GM13977 (cell line): ENCODE measurements at regions not wholly inside any gene's neighbourhood (a gene's known extent, or its start where the extent isn't known, plus 50 kb on each side); places are given as distances from the start of the nearest gene placed in this dataset.

Source experiments
- DNase-seq: peaks from one replicate; pipeline ENCODE4 v3.0.0; 2012; ENCODE audit warnings: low spot score
- in situ Hi-C: fragments of 300-500 bp; cut with MboI; formaldehyde crosslinking; loops from one replicate; pipeline ENCODE4 v1.12.0; 2022; ENCODE audit warnings: low sequenced_read_pairs, low pct_unique_long_range_greater_than_20kb, mixed read lengths, inconsistent platforms; ENCODE audit not compliant: unreplicated experiment
- TF ChIP-seq, protein P1 (sequence below): IDR thresholded peaks from 2 replicates; pipeline ENCODE4 v1.5.1; 2012; ENCODE audit warnings: mild to moderate bottlenecking, control low read depth; ENCODE audit not compliant: insufficient read depth; ENCODE audit errors: extremely low read depth, missing control alignments

DNA sequence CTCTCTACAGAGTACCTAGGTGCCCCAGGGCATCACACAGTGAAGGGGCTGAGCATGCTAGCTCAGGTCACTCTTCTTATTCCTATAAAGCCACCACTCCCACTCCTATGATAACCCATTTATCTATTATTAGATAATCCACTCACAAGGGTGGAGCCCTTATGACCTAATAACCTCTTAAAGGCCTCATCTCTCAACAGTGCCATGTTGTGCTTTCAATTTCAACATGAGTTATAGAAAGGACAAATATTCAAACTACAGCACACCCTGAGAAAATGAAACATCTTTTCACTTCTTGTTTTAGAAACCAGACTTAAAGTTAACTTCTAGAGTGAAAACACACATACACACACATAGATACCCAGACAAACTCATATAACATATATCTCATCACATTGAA, 1494.9 kb upstream of the MIR17HG start:
- peak; percentile 6 for DNase-seq
- TF ChIP-seq, protein P1, sequence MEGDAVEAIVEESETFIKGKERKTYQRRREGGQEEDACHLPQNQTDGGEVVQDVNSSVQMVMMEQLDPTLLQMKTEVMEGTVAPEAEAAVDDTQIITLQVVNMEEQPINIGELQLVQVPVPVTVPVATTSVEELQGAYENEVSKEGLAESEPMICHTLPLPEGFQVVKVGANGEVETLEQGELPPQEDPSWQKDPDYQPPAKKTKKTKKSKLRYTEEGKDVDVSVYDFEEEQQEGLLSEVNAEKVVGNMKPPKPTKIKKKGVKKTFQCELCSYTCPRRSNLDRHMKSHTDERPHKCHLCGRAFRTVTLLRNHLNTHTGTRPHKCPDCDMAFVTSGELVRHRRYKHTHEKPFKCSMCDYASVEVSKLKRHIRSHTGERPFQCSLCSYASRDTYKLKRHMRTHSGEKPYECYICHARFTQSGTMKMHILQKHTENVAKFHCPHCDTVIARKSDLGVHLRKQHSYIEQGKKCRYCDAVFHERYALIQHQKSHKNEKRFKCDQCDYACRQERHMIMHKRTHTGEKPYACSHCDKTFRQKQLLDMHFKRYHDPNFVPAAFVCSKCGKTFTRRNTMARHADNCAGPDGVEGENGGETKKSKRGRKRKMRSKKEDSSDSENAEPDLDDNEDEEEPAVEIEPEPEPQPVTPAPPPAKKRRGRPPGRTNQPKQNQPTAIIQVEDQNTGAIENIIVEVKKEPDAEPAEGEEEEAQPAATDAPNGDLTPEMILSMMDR, result no peak
- in situ Hi-C loops, result no loop called here

DNA sequence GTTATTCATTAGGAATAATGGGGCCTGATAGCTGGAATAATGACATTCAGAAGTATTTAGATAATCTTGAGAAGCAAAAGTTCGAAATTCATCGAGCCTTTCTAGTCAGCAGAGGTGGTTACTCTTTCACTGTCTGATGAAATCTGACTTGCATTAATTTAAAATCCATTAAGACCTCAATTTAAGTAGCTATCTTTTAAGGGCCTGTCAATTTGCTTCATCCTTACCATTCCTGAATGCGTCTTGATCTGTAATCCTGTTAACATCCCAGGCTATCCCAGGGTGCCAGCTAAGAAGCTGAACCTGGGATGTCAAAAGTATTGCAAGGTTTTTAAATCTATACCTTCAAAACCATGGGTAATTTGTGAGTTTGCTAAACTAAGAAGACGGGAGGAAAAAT, 1491.0 kb upstream of the MIR17HG start:
- TF ChIP-seq, protein P1, result no peak
- DNase-seq, result no peak
- in situ Hi-C loops, result no loop called here

DNA sequence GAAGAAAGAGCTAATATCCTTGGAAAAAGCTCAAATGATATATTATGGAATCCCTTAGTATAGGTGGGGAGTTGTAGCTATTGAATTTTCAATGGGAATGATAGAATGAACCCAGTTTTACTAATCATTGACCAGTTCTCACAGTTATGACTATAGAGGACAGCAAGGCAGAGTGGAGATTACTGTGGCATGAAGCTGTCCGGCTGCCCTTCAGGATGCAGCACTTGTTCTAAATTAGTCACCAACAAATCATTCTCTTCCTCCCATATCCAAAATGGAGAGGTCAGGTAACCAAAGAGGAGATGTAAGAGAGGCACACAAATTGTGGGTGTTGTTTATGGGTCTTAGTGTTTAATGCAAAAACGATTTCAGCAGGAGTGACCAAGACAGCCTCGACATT, 1490.0 kb upstream of the MIR17HG start:
- no peak for DNase-seq
- in situ Hi-C loops, result no loop called here
- TF ChIP-seq, protein P1, result no peak

DNA sequence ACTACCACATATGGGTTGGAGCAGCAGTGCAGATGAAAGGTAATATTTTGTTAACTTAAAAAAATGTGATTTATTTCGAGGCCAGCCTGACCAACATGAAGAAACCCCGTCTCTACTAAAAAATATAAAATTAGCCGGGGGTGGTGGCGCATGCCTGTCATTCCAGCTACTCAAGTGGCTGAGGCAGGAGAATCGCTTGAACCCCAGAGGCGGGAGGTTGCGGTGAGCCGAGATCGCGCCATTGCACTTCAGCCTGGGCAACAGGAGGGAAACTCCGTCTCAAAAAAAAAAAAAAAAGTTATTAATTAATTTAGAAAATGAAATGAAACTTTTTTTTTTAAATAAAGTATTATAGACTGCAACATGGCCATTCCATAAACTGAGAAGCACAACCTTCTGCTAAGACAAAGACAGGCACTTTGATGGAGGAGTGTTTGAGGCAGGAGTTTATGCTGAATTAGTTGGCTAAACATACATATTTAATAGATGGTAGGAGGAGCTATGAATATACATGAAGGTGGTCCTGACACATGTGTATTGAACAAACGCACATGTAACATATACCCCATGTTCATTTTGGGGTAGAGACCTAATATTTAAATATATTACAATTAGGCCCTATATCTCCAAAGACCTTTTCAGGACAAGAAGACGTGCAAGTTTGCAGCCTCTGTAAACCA, 1485.3 kb upstream of the MIR17HG start:
- DNase-seq, result no peak
- in situ Hi-C loops, result no loop called here
- TF ChIP-seq, protein P1, result no peak

DNA sequence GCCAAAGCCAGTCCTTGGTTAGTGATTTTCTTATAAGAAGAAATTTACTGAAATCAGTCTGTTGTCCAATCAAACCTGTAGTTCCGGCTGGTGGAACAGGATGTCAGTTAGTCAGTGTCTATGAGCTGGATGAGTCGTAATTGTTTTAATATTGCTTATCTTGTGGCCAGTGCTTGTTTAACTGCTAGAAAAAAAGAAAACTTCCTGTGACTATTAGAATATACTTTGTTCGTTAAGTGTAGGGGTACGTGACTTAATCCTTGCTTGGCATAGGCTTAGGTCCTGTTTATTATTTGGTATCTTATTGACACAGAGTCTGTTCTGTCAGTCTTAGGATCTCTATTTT, 1484.8 kb upstream of the MIR17HG start:
- in situ Hi-C loops, result no loop called here
- TF ChIP-seq, protein P1, result no peak
- DNase-seq, result no peak

DNA sequence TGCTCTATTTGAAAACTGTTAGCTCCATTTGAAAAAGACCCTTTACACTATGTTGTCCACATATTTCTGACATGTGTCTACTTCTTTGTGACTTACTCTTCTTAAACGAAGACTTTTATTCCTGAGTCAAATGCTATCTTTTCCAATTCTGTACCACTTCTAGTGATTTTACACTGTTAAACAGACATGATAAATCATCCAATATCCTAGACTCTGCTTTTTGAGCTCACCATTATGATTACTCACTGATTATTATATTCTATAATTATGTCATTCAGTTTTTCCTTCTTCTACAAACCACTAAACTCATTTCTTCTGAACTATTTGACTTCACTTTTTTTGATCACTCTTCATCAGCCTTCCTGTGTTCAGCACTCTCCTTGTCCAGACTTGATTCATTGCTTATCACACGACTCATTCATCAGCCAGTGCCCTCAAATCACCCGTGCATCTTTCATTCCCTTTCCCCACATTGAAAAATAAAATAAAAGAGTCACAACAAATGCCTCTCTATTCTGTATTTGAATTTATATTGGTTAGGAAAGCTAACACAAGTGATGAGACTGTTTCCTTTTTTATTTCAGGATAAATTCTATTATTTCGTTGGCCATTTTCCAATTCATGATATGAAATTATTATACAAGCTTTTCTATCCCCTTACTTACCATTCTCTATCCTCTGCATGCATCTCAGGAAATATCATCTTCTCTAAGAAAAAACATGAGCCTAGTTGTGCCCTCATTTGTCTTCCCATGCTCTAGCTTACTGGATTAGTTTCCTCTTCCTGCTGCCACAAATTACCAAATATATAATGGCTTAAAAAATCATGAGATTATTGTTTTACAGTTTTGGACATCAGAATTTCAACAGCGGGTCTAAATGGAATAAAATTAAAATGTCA, 1482.1 kb upstream of the MIR17HG start:
- in situ Hi-C loops, result no loop called here
- TF ChIP-seq, protein P1, result no peak
- no peak for DNase-seq
